Heart left ventricle (tissue), 16 donors: ENCODE measurements at regions not wholly inside any gene's neighbourhood (a gene's known extent, or its start where the extent isn't known, plus 50 kb on each side); places are given as distances from the start of the nearest gene placed in this dataset.

Experiments used
- ATAC-seq, 4 donors: fragments of 200-7000 bp; cut with Tn5 transposase; one replicate each; pipeline ENCODE4 v1.9.1; 2020 to 2022; ENCODE audit warnings: moderate library complexity in 4 of 4, mild to moderate bottlenecking in 3 of 4, moderate number of reproducible peaks in 1 of 4
- DNase-seq, 5 donors: peaks; one replicate each; pipeline ENCODE4 v3.0.0-alpha.2; 2020
- H3K27ac ChIP-seq, 12 donors: fragments of 200-600 bp; sonication (generic) in 4 of 12; one replicate each; pipeline versions ENCODE4 v1.5.0 to v1.8.0; 2016 to 2022; ENCODE audit warnings: mild to moderate bottlenecking in 2 of 12
- H3K27me3 ChIP-seq, 9 donors: fragments of 200-600 bp; sonication (generic) in 2 of 9; one replicate each; pipeline versions ENCODE4 v1.5.1 to v1.8.0; 2016 to 2022; ENCODE audit warnings: mild to moderate bottlenecking in 3 of 9
- H3K36me3 ChIP-seq, 9 donors: fragments of 200-600 bp; sonication (generic) in 2 of 9; one replicate each; pipeline versions ENCODE4 v1.5.0 to v1.8.0; 2018 to 2022; ENCODE audit warnings: mild to moderate bottlenecking in 2 of 9
- H3K4me1 ChIP-seq, 12 donors: fragments of 200-600 bp; sonication (generic) in 4 of 12; one replicate each; pipeline versions ENCODE4 v1.5.0 to v1.8.0; 2016 to 2022; ENCODE audit warnings: mild to moderate bottlenecking in 3 of 12
- H3K4me3 ChIP-seq, 12 donors: fragments of 200-600 bp; sonication (generic) in 4 of 12; one replicate each; pipeline versions ENCODE4 v1.5.0 to v1.8.0; 2017 to 2022; ENCODE audit warnings: mild to moderate bottlenecking in 9 of 12, moderate library complexity in 4 of 12
- H3K9me3 ChIP-seq, 12 donors: fragments of 200-600 bp; sonication (generic) in 4 of 12; one replicate each; pipeline versions ENCODE4 v1.5.0 to v1.8.0; 2016 to 2022; ENCODE audit warnings: mild to moderate bottlenecking in 1 of 12
- CTCF ChIP-seq, 12 donors: fragments of 200-600 bp; sonication (generic) in 4 of 12; IDR thresholded peaks; one replicate each; pipeline versions ENCODE4 v1.5.0 to v1.8.0; 2018 to 2022; ENCODE audit warnings: antibody characterized with exemption in 12 of 12, mild to moderate bottlenecking in 5 of 12
- POLR2A ChIP-seq, 2 donors: fragments of 450-650 bp; IDR thresholded peaks; one replicate each; pipeline ENCODE4 v1.6.1; 2017; ENCODE audit warnings: antibody characterized with exemption in 2 of 2, mild to moderate bottlenecking in 2 of 2, moderate library complexity in 2 of 2
- WGBS, 4 donors: extraction: QIAGEN DNeasy Blood & Tissue Kit in 2 of 4; methylation state at CpG; one replicate each; pipeline versions ENCODE4 v1.1.5 to v1.1.7; 2013 to 2018; 5-methylcytosine and 5-hydroxymethylcytosine counted together
- intact Hi-C, 10 donors: fragments of 100-400 bp; cut with DNase I; formaldehyde crosslinking; loops; one replicate each; pipeline versions ENCODE4 v1.11.1 to v1.14.2; 2022
- donor health status: ischemic (EF 13 %, LVEDD 7.1; RV severe dilation, severe dysfunction).
- donor health status: healthy with polysubstance abuse.
- donor health status: DM: no; HTN: yes; CAD: no.
- donor health status: DM: no; HTN: no; CAD: no.
- donor health status: ischemic (EF 25% LVEDD 6.9; RV normal size, moderate dysfunction).
- donor health status: ischemic (EF 25% LVEDD 5.7; RV mildly dilated, moderate dysfunction).
- donor health status: healthy.
- donor health status: DM: yes; HTN: yes; CAD: no.
- donor health status: ischemic (EF 35%, LVEDD 5.7; RV mildly dilated, moderate dysfunction).
- donor health status: nonischemic (EF 11% LVEDD 7.7; RV severe dilation, severe dysfunction).
- donor health status: DM: yes; HTN: yes; CAD: no.
- donor health status: PGD.
- donor health status: ischemic (EF 29% LVEDD 5.4; RV normal size, mild dysfunction).
- donor health status: nonischemic (EF 23%, LVEDD 6.1; RV moderate dilation, normal function).

GRCh38 chr9:94178927-94179326 lies 80.2 kb upstream of the ZNF169 start:
- Histone ChIP-seq H3K27ac (peak overlapping the region in 1 of 12 donors; percentile 3), H3K27me3 (no peaks in the 10 kb centered on the region), H3K4me3 (no peak overlapping the region), H3K9me3 (no peaks in the 10 kb centered on the region), H3K4me1 (peaks cover 22 to 85% (median 65%) of the 10 kb centered on the region in 12 donors), H3K36me3 (peaks cover 0 to 68% (median 51%) of the 10 kb centered on the region in 9 donors)
- no peak for DNase-seq
- WGBS, 4 donors: 76 to 84% (median 82%) methylated on average over 2 of the region's 2 CpGs
- no peak for ATAC-seq
- TF ChIP-seq POLR2A (IDR thresholded peaks at IDR 0.05): no peak
- no peak for TF ChIP-seq CTCF (IDR thresholded peaks at IDR 0.05)
- intact Hi-C loops: loop anchor here in 1 of 10 donors (10.0 kb wide), 1 partner anchor 114 kb away; no protein-coding TSS in a partner anchor

DNA sequence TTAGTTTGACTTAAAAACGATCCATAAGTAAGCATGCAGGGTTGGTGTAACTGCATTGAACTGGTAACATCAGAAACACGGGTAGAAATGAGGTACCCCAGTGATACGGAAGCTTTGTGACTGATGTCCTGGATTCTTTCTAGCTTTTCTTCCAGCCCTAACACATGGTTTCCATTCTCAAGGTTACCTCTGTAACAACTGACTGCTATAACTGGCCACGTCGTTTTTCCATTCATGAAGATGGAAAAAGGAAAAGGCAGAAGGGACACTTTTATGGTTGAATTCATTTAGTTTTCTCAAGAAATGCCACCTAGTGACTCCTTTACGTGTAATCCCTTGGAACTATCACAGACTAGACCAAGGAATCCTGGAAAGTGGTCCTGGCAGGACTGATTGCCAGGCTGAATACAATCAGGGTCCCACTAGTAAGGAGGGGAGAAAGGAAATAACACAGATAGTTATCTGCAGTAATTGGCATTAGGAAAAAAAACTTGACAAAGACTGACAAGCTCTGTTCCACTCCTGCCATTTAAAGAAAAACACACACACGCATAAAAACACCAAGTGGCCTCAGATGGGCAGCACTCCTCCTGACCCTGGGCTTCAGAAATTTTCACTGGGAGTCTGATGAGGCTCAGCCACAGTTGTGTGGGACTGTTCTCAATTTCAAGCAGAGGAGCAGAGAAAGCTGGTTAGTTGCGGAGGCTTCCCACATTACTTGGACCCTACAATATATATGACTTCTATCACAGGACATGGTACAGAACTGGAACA lies 77.5 kb upstream of the ZNF169 start:
- ATAC-seq (peak in 3 of 4 donors; percentile 24 to 36 (median 35)), DNase-seq (no peak)
- no peak for TF ChIP-seq CTCF (IDR thresholded peaks at IDR 0.05)
- TF ChIP-seq POLR2A (IDR thresholded peaks at IDR 0.05): no peak
- peaks cover 2 to 59% (median 38%) of the 10 kb centered on the region in 12 donors for H3K4me1 ChIP-seq
- WGBS, 4 donors: 50 to 58% (median 54%) methylated on average over 8 of the region's 8 CpGs
- intact Hi-C loops: loop anchor here in 2 of 10 donors (1.0 to 5.0 kb wide), 2 partner anchors 12 to 44 kb away; no protein-coding TSS in a partner anchor
- H3K36me3 ChIP-seq: peaks cover 0 to 58% (median 37%) of the 10 kb centered on the region in 9 donors
- no peaks in the 10 kb centered on the region for H3K27me3 ChIP-seq
- no peaks in the 10 kb centered on the region for H3K9me3 ChIP-seq
- H3K27ac ChIP-seq: peak overlapping the region in 5 of 12 donors; percentile 2 to 51 (median 14)
- H3K4me3 ChIP-seq: no peak overlapping the region

DNA sequence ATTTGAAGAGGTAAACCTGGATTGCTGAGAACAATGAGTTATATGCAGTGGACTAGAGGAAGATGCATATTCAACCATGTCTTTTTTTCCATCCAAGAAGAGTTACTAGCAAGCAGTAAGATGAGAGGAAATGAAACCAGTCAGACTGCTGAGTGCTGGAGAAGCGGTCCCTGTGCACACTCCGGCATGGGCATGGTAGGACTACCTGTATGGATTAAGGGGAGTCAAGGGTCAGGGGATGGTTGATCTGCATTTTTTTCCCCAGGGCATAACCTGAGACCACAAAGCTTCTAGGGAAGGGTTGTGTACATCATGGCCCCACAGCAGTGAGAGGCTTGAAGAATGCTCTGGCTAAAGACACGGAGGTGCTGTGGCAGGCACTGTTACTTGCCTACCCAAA lies 76.6 kb upstream of the ZNF169 start:
- no peak for DNase-seq
- WGBS, 4 donors: 86 to 93% (median 88%) methylated on average over 3 of the region's 3 CpGs
- ATAC-seq: peak in 3 of 4 donors; percentile 15 to 49 (median 21)
- H3K4me1 ChIP-seq: peaks cover 0 to 49% (median 29%) of the 10 kb centered on the region in 12 donors
- peak overlapping the region in 1 of 12 donors; percentile 51 for H3K27ac ChIP-seq
- TF ChIP-seq POLR2A (IDR thresholded peaks at IDR 0.05) (no peak), CTCF (IDR thresholded peaks at IDR 0.05) (no peak)
- H3K36me3 ChIP-seq: peaks cover 0 to 49% (median 32%) of the 10 kb centered on the region in 9 donors
- intact Hi-C loops: loop anchor here in 1 of 10 donors (5.0 kb wide), 1 partner anchor 45 kb away; no protein-coding TSS in a partner anchor
- H3K9me3 ChIP-seq: peaks cover 0 to 2% (median 0%) of the 10 kb centered on the region in 12 donors
- H3K27me3 ChIP-seq: no peaks in the 10 kb centered on the region
- no peak overlapping the region for H3K4me3 ChIP-seq
